GM19025 (cell line): ENCODE measurements at regions not wholly inside any gene's neighbourhood (a gene's known extent, or its start where the extent isn't known, plus 50 kb on each side); places are given as distances from the start of the nearest gene placed in this dataset.

Source experiments
- ATAC-seq: cut with Tn5 transposase; IDR thresholded peaks from one replicate; pipeline ENCODE4 v1.9.1; 2021; ENCODE audit warnings: mild to moderate bottlenecking, low read depth, moderate library complexity; ENCODE audit not compliant: unreplicated experiment

- no peak for ATAC-seq
Observed at GRCh38 chr3:197353001-197353866, 54.8 kb upstream of the DLG1 start.

- no peak for ATAC-seq
Observed at GRCh38 chr3:197352382-197352781, 54.0 kb upstream of the DLG1 start.

DNA sequence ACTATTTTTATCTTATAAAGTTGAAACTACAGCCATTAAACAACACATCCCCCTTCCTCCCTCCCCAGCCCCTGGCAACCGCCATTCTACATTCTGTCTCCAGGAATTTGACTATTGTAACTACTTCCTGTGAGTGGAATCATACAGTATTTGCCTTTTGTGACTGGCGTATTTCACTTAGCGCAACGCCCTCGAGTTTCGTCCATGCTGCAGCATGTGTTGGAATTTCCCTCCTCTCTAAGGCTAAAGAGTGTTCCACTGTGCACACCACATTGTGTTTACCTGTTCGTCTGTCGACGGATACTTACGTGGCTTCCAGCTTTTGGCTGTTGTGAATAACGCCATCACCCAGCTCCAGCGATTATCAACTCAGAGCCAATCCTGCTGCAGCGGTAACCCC is 52.0 kb upstream of the DLG1 start:
- ATAC-seq: no peak

GRCh38 chr3:197349368-197349767 is 51.0 kb upstream of the DLG1 start:
- ATAC-seq: no peak
